ENCODE measurements at regions not wholly inside any gene's neighbourhood (a gene's known extent, or its start where the extent isn't known, plus 50 kb on each side); places are given as distances from the start of the nearest gene placed in this dataset.

DNA sequence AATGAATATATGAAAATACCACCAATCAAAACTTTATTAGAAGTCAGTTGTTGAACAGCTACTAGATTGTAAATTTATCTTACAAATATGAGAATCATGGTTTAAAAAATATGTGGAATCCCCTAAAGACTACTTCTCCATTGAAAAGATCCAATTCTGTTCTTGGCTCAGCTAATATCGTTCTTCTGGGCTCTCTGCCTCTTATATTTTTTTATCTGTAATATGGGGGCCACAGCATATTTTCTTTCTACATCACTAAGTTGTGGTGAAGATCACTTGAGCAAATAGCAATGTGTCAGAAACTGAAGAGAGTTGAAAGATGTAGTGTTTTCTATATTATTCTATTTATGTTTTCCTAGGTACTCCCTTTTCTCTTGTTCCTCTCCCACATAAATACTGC lies 198.1 kb downstream of the FZD1 start:
- intact Hi-C loops (cut with DNase I), result no loop called here
- TF ChIP-seq, protein P1, sequence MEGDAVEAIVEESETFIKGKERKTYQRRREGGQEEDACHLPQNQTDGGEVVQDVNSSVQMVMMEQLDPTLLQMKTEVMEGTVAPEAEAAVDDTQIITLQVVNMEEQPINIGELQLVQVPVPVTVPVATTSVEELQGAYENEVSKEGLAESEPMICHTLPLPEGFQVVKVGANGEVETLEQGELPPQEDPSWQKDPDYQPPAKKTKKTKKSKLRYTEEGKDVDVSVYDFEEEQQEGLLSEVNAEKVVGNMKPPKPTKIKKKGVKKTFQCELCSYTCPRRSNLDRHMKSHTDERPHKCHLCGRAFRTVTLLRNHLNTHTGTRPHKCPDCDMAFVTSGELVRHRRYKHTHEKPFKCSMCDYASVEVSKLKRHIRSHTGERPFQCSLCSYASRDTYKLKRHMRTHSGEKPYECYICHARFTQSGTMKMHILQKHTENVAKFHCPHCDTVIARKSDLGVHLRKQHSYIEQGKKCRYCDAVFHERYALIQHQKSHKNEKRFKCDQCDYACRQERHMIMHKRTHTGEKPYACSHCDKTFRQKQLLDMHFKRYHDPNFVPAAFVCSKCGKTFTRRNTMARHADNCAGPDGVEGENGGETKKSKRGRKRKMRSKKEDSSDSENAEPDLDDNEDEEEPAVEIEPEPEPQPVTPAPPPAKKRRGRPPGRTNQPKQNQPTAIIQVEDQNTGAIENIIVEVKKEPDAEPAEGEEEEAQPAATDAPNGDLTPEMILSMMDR (IDR thresholded peaks at IDR 0.05), result no peak
- no peak for TF ChIP-seq POLR2A (IDR thresholded peaks at IDR 0.05)
- H3K4me1 ChIP-seq, result peaks cover 0 to 12% (median 0%) of the 10 kb centered on the region in 12 donors
- peaks cover 0 to 12% (median 4%) of the 10 kb centered on the region in 12 donors for H3K9me3 ChIP-seq
- no peaks in the 10 kb centered on the region for H3K27me3 ChIP-seq
- no peak overlapping the region for H3K27ac ChIP-seq
- no peak overlapping the region for H3K4me3 ChIP-seq
- no peaks in the 10 kb centered on the region for H3K36me3 ChIP-seq
- 65 to 78% (median 73%) methylated on average over 1 of the region's 1 CpG for WGBS, 4 donors
- ATAC-seq, result no peak
- no peak for DNase-seq

DNA sequence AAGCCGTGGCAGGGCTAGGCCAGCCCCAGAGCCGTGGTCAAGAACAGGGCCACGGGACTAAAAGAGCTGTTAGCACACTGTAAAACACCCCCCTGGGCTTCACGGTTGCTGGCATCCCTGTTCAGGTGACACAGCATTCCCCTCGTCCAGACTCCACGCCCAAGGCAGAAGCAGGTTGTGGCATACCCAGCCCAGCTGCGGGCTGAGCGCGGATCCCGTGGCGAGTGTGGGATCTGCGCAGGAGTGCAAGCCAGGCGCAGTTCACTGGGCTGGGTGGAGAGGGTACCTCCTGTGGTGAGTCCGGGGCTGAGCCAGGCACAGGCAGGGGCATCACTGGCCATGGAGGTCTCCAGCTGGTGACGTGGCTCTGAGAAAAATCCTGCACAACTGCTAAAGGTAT lies 199.1 kb downstream of the FZD1 start:
- intact Hi-C loops (cut with DNase I), result no loop called here
- Histone ChIP-seq H3K4me3 (no peak overlapping the region), H3K27ac (no peak overlapping the region), H3K4me1 (peaks cover 0 to 12% (median 0%) of the 10 kb centered on the region in 12 donors), H3K27me3 (no peaks in the 10 kb centered on the region), H3K9me3 (peaks cover 0 to 1% (median 0%) of the 10 kb centered on the region in 12 donors), H3K36me3 (no peaks in the 10 kb centered on the region)
- peak in 1 of 4 donors; percentile 27 for ATAC-seq
- 88 to 100% (median 94%) methylated on average over 4 to 15 of the region's 15 CpGs for WGBS, 4 donors
- no peak for TF ChIP-seq POLR2A (IDR thresholded peaks at IDR 0.05)
- TF ChIP-seq, protein P1 (IDR thresholded peaks at IDR 0.05), result no peak
- no peak for DNase-seq

DNA sequence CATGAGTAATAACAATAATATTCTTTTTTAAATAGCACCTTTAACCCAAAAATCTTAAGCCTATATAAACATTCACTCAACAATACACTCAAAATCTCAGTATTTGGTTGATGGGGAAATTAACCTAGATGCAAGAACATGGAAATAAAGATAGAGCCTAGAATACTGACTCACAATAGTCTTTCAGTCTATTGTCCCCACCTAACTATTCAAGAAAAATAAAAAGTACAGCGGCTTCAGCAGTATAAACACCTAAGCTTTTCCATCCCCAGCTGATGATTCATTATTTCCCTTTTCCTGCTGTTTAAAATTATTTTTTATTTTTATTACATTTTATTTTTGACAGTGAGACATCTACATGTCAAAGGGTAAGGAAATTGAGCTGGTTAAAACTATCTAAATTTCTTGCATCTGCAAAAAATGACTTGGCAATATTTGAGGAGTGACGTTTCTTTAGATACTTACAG lies 201.4 kb downstream of the FZD1 start:
- TF ChIP-seq, protein P1 (IDR thresholded peaks at IDR 0.05), result no peak
- no peak for TF ChIP-seq POLR2A (IDR thresholded peaks at IDR 0.05)
- ATAC-seq, result no peak
- Histone ChIP-seq H3K27ac (no peak overlapping the region), H3K9me3 (no peaks in the 10 kb centered on the region), H3K4me3 (no peak overlapping the region), H3K27me3 (no peaks in the 10 kb centered on the region), H3K4me1 (peaks cover 0 to 12% (median 0%) of the 10 kb centered on the region in 12 donors), H3K36me3 (no peaks in the 10 kb centered on the region)
- intact Hi-C loops (cut with DNase I), result no loop called here
- no peak for DNase-seq
- 47 to 57% (median 53%) methylated on average over 2 of the region's 2 CpGs for WGBS, 4 donors

DNA sequence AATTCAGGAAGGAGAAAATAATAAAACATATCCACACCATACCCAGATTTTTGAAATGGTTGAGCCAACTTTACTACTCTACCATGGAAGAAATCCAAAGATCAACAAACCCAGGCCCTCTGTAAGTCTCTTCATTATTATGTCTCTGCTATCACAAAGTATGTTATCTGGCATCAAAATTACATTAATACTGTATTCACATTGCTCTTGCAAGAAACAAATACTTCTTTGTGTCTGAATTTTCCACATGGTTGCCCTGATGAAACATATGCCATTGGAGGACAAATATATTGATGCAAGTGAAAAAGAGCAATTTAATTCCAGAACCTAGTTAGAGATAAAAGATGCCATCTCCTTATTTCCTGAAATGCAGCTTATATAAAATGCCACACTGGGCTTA lies 204.0 kb downstream of the FZD1 start:
- no peak for DNase-seq
- peaks cover 0 to 6% (median 0%) of the 10 kb centered on the region in 12 donors for H3K9me3 ChIP-seq
- peaks cover 0 to 12% (median 0%) of the 10 kb centered on the region in 12 donors for H3K4me1 ChIP-seq
- no peaks in the 10 kb centered on the region for H3K36me3 ChIP-seq
- intact Hi-C loops (cut with DNase I), result no loop called here
- H3K27me3 ChIP-seq, result no peaks in the 10 kb centered on the region
- no peak overlapping the region for H3K4me3 ChIP-seq
- no peak overlapping the region for H3K27ac ChIP-seq
- no peak for ATAC-seq
- TF ChIP-seq POLR2A (IDR thresholded peaks at IDR 0.05), result no peak
- TF ChIP-seq, protein P1 (IDR thresholded peaks at IDR 0.05), result no peak
